HG03521 (cell line): ENCODE measurements at regions not wholly inside any gene's neighbourhood (a gene's known extent, or its start where the extent isn't known, plus 50 kb on each side); places are given as distances from the start of the nearest gene placed in this dataset.

Experiments used
- ATAC-seq: cut with Tn5 transposase; IDR thresholded peaks from one replicate; pipeline ENCODE4 v1.9.1; 2021; ENCODE audit warnings: mild to moderate bottlenecking, moderate library complexity; ENCODE audit not compliant: unreplicated experiment

- no peak for ATAC-seq
Measured at GRCh38 chr13:33742321-33742720, 75.6 kb upstream of the RFC3 start.

- peak; percentile 64 for ATAC-seq
Measured at GRCh38 chr13:33743438-33744368, 74.2 kb upstream of the RFC3 start.

GRCh38 chr13:33744589-33745369 lies 73.2 kb upstream of the RFC3 start:
- no peak for ATAC-seq

- ATAC-seq: peak; percentile 31
Measured at GRCh38 chr13:33745370-33746324, 72.3 kb upstream of the RFC3 start.

GRCh38 chr13:33746867-33747266 lies 71.1 kb upstream of the RFC3 start:
- ATAC-seq: no peak

GRCh38 chr13:33751151-33751550 lies 66.8 kb upstream of the RFC3 start:
- no peak for ATAC-seq

- no peak for ATAC-seq
Measured at GRCh38 chr13:33752094-33752493, 65.9 kb upstream of the RFC3 start.

- no peak for ATAC-seq
Measured at GRCh38 chr13:33752597-33752996, 65.4 kb upstream of the RFC3 start.

GRCh38 chr13:33756929-33757328 lies 61.0 kb upstream of the RFC3 start:
- ATAC-seq: no peak

- ATAC-seq: no peak
Measured at GRCh38 chr13:33757713-33758112, 60.2 kb upstream of the RFC3 start.

GRCh38 chr13:33758113-33758512 lies 59.8 kb upstream of the RFC3 start:
- ATAC-seq: peak; percentile 51

GRCh38 chr13:33761740-33762139 lies 56.2 kb upstream of the RFC3 start:
- no peak for ATAC-seq

- no peak for ATAC-seq
Measured at GRCh38 chr13:33763021-33763420, 54.9 kb upstream of the RFC3 start.

GRCh38 chr13:33764716-33765115 lies 53.2 kb upstream of the RFC3 start:
- ATAC-seq: no peak

- no peak for ATAC-seq
Measured at GRCh38 chr13:33766329-33767123, 51.4 kb upstream of the RFC3 start.

- ATAC-seq: no peak
Measured at GRCh38 chr13:33767140-33767539, 50.8 kb upstream of the RFC3 start.
